ENCODE measurements at regions not wholly inside any gene's neighbourhood (a gene's known extent, or its start where the extent isn't known, plus 50 kb on each side); places are given as distances from the start of the nearest gene placed in this dataset.

GRCh38 chr22:47230741-47231140 is 468.3 kb downstream of the TBC1D22A start:
- Histone ChIP-seq H3K36me3 (no peaks in the 10 kb centered on the region), H3K27me3 (replicated peaks; ENCODE audit: insufficient read depth) (no peaks in the 10 kb centered on the region), H3K9me3 (peaks cover 3% of the 10 kb centered on the region), H3K4me3 (no peak overlapping the region), H3K4me1 (ENCODE audit: control insufficient read depth in 1 of 2, low read depth in 2 of 2) (no peaks in the 10 kb centered on the region), H3K27ac (no peak overlapping the region)
- TF ChIP-seq CTCF (IDR thresholded peaks at IDR 0.05), result no peak
- DNase-seq (ENCODE audit: low spot score) (no peak), ATAC-seq (ENCODE audit: insufficient number of reproducible peaks, low FRiP score, low read depth) (no peak)

GRCh38 chr22:47230251-47230650 is 467.8 kb downstream of the TBC1D22A start:
- H3K4me1 ChIP-seq (ENCODE audit: control insufficient read depth in 1 of 2, low read depth in 2 of 2), result no peaks in the 10 kb centered on the region
- ATAC-seq (ENCODE audit: insufficient number of reproducible peaks, low FRiP score, low read depth), result no peak
- DNase-seq (ENCODE audit: low spot score), result no peak

GRCh38 chr22:47228767-47229166 is 466.3 kb downstream of the TBC1D22A start:
- Histone ChIP-seq H3K27me3 (replicated peaks; ENCODE audit: insufficient read depth) (no peaks in the 10 kb centered on the region), H3K4me1 (ENCODE audit: control insufficient read depth in 1 of 2, low read depth in 2 of 2) (no peaks in the 10 kb centered on the region), H3K9me3 (peaks cover 3% of the 10 kb centered on the region), H3K27ac (no peak overlapping the region), H3K4me3 (no peak overlapping the region), H3K36me3 (no peaks in the 10 kb centered on the region)
- DNase-seq (ENCODE audit: low spot score), result no peak
- ATAC-seq (ENCODE audit: insufficient number of reproducible peaks, low FRiP score, low read depth), result no peak
- TF ChIP-seq CTCF (IDR thresholded peaks at IDR 0.05), result no peak

More at GRCh38 chr22:47230251-47230650, 467.8 kb downstream of the TBC1D22A start:
- Histone ChIP-seq H3K4me3 (no peak overlapping the region), H3K36me3 (no peaks in the 10 kb centered on the region), H3K27ac (no peak overlapping the region), H3K27me3 (replicated peaks; ENCODE audit: insufficient read depth) (no peaks in the 10 kb centered on the region), H3K9me3 (peaks cover 3% of the 10 kb centered on the region)
- no peak for TF ChIP-seq CTCF (IDR thresholded peaks at IDR 0.05)

- no peak overlapping the region for H3K27ac ChIP-seq
- no peak overlapping the region for H3K4me3 ChIP-seq
- H3K36me3 ChIP-seq, result no peaks in the 10 kb centered on the region
- H3K9me3 ChIP-seq, result peaks cover 3% of the 10 kb centered on the region
- no peaks in the 10 kb centered on the region for H3K4me1 ChIP-seq (ENCODE audit: control insufficient read depth in 1 of 2, low read depth in 2 of 2)
- ATAC-seq (ENCODE audit: insufficient number of reproducible peaks, low FRiP score, low read depth) (no peak), DNase-seq (ENCODE audit: low spot score) (no peak)
- no peaks in the 10 kb centered on the region for H3K27me3 ChIP-seq (replicated peaks; ENCODE audit: insufficient read depth)
- TF ChIP-seq CTCF (IDR thresholded peaks at IDR 0.05), result no peak
These were observed 463.6 kb downstream of the TBC1D22A start for GRCh38 chr22:47225931-47226633.

- Histone ChIP-seq H3K27me3 (replicated peaks; ENCODE audit: insufficient read depth) (no peaks in the 10 kb centered on the region), H3K4me1 (ENCODE audit: control insufficient read depth in 1 of 2, low read depth in 2 of 2) (no peaks in the 10 kb centered on the region), H3K36me3 (no peaks in the 10 kb centered on the region), H3K4me3 (no peak overlapping the region), H3K27ac (no peak overlapping the region), H3K9me3 (peaks cover 3% of the 10 kb centered on the region)
- no peak for ATAC-seq (ENCODE audit: insufficient number of reproducible peaks, low FRiP score, low read depth)
- DNase-seq (ENCODE audit: low spot score), result no peak
- no peak for TF ChIP-seq CTCF (IDR thresholded peaks at IDR 0.05)
These were observed 462.9 kb downstream of the TBC1D22A start for GRCh38 chr22:47225080-47225930.
